Stimulated activated CD4-positive, alpha-beta T cell treated with anti-CD3 and anti-CD28 coated beads, Interleukin-15, amount 100 ng/mL, for 24 hours (primary cell): ENCODE measurements at regions not wholly inside any gene's neighbourhood (a gene's known extent, or its start where the extent isn't known, plus 50 kb on each side); places are given as distances from the start of the nearest gene placed in this dataset.
A peak's percentile ranks its signal among the peaks of the same experiment; 100 is the strongest.
"Not testable (repeated sequence)": the region's sequence is repeated elsewhere in the genome, so short reads cannot be mapped to it uniquely, and the experiment has no call there.

Source experiments
- DNase-seq: peaks from one replicate; pipeline ENCODE4 v3.0.0-alpha.2; 2020

- DNase-seq: no peak
Measured at GRCh38 chr13:99078017-99078771, 100.3 kb upstream of the DOCK9 start.

DNA sequence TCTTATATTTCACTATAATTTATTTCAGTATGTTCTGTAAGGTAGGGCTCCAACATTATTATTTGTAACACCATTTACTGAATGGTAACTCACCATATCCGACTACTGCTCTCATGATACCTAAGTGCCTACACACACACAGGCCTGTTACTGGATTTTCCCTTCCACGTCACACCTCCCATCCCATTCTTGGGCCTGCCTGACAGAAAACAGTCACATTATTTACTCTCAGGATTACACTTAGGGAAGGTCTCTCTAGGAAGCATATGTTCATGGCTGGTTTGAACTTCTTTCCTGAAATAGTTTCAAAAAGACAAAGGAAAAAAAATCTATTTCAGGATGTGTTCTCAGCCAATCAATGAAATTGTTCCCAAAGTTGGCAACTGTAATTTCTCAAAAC, 102.3 kb upstream of the DOCK9 start:
- no peak for DNase-seq

DNA sequence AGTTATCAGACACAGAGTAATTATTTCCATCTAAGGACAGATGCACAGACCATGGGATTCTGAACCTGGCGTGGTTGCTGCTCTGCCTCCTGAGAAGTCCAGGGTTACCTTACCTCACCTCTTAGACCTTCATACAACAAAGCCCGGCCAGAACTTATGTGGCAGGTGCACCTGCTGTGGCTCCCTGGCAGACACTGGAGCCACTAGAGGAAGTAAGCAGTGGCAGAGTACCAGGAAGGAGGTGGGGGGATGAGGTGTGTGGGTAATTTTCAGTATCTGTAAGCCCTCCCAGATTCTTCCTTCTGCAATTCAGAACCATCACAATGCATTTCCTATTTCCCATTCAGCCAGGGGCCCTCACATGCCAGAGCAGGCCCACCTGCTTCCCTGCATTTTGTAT, 106.1 kb upstream of the DOCK9 start:
- no peak for DNase-seq

DNA sequence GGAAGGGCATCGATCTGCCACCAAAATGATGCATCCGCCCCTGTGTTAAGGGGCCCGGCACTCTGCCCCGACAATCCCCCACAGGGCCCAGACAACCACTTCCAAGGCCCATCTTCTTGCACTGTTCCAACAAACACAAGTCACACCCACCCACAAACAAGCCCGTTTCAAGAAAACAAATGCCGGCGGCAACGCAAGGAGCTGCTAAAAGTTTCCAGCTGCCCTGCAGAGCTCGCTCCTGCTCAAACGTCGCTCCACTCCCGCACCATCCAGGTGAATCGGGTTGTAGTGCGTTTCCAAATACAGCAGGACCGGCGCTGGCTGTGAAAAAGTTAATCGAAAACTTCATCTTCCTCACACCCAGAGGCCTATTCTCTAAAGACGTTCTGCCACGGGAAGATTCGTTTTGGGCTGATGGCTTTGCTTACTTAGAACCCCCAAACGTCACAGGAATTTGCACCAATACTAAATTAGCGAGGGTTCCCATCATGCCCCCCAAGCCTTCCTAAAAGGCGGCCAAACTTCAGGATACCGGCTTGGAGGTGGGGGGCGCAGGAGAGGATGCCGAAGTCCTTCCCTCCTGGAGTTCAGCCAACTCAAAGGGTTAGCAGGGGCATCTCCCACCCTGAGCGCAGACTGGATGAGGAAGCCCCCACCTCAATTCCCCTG, 107.4 kb upstream of the DOCK9 start:
- peak; percentile 26 for DNase-seq

DNA sequence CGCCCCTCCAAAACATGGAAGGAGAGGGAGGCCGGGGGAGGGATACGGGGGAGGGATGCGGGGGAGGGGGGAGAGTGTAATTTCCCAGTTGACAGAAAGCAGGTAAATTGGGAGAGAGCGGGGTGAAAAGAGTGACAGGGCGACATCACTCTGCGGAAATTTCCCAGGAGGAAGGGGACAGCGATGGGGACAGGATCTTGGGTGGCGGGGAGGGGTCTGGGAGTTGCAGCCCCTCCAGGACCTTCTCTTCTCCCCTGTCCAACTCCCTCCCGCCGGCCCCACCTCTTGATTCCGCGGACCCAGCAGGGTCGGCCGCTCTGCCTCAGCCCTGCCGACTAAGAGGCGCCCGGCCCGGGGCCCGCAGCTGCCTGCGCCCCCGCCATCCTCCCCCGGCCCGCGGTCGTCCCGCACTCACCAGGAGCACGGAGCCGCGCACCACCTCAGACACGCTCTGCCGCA, 108.0 kb upstream of the DOCK9 start:
- DNase-seq: no peak

DNA sequence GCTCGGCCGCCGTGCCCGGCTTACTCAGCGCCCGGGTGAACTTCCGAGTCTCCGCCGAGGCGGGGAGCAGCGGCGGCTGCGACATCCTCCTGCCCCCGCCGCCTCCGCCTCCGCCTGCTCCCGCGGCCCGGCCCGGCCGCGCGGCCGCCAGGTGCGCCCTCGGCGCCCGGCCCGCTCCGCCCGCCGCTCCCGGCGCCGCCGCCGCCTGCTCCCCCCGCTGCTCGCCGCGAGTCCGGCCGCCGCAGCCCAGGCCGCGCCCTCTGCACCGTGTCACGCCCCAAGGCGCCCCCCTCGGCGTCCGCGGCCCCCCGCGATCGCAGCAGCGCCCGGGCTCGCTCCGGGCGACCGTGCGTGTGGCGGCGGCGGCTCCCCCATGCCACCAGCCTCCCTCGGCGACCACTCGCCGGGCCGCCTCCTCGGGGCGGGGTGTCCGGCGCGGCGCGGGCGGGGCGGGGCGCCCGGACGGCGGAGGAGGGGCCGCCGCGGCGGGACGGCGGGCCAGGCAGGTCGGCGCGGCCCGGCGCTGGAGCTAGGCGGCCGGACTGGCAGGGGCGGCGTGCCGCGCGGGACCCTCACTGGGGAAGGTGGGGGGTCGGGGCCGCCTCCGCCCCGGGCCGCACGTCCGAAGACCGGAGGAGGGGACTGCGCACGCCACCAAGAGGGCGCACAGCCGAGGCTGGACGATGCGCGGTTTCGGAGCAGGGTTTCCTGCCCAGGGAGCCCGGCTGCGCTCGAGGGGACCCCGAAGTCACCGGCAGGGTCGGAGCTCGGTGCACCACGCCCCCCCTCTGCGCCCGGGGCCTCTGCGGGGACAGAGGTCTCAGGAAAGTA, 108.6 kb upstream of the DOCK9 start:
- peak; percentile 76 for DNase-seq

GRCh38 chr13:99087098-99087953, 109.5 kb upstream of the DOCK9 start:
- DNase-seq: peak; percentile 96

- peak; percentile 41 for DNase-seq
Measured at GRCh38 chr13:99087954-99088491, 110.2 kb upstream of the DOCK9 start.

DNA sequence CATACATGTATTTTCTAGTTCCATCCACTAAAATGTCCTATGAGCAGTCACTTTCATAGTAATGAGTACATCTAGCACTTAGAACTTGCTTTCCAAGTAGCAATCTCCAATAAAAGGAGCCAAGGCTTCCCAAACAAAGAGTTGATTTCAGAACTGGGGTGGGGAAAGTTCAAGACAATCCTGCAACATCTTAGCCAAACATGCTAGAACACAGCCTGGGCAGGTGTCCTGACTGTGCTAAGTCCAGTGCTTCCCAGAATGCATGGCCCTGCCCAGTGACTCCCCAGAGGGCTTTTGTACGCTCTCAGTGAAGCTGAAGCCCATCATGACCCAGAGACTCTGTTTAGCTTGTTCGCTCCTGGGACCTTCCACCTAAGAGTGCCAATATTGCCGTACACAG, 106.7 kb upstream of the UBAC2 start:
- no peak for DNase-seq

DNA sequence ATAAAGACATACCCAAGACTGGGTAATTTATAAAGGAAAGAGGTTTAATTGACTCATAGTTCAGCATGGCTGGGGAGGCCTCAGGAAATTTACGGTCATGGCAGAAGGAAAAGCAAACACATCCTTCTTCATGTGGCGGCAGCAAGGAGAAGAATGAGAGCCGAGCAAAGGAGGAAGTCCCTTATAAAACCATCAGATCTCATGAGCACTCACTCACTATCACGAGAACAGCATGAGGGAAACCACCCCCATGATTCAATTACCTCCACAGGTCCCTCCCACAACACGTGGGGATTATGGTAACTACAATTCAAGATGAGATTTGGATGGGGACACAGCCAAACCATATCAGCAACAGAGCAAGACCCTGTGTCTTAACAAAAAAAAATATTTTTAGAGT, 98.8 kb upstream of the UBAC2 start:
- DNase-seq: not testable (repeated sequence)

DNA sequence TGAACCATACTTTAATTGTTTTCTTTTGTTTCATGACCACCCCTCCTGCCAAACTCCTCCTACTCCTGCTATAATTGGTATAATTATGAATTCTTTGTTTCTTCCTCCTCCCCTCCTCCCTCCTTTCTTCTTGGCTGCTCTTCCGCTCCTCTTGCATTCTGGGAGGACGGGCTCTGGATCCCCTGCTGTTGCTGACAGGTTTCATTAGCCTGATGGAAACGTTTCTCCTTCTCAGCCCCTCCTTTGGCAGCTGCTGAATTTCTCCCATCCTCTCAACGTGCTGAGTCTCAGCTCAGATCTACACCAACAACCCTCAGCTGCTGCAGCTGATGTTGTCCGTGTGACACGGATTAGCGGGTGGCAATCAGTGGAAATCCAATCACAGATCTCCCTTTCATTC, 97.1 kb upstream of the UBAC2 start:
- DNase-seq: no peak

DNA sequence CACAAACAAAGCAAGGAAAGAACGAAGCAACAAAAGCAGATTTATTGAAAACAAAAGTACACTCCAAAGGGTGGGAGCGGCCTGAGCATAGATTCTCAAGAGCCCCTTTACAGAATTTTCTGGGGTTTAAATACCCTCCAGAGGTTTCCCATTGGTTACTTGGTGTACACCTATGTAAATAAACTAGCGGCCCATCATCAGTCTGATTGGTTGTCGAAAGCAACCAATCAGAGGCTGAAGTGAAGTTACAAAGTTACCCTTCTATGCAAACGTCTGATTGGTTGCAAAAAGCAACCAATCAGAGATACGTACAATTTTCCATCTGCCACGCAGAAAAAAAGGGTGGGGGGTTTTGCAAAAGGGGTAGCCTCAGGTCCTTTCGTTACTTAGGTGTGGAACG, 96.3 kb upstream of the UBAC2 start:
- no peak for DNase-seq

GRCh38 chr13:99105160-99105559, 95.5 kb upstream of the UBAC2 start:
- no peak for DNase-seq

DNA sequence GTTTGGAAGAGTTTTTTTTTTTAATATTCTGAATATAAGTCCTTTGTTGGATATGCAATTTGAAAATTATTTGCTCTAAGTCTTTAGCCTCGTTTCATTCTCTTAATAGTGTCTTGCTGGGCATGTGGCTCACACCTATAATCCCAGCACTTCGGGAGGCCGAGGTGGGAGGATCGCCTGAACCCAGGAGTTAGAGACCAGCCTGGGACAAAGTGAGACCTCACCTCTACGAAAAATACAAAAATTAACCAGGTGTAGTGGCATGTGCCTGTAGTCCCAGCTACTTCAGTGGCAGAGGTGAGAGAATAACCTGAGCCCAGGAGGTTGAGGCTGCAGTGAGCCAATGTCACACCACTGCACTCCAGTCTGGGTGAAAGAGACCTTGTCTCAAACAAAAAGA, 87.3 kb upstream of the UBAC2 start:
- no peak for DNase-seq

GRCh38 chr13:99118179-99118578, 82.5 kb upstream of the UBAC2 start:
- DNase-seq: no peak

GRCh38 chr13:99119656-99120055, 81.0 kb upstream of the UBAC2 start:
- DNase-seq: peak; percentile 58

DNA sequence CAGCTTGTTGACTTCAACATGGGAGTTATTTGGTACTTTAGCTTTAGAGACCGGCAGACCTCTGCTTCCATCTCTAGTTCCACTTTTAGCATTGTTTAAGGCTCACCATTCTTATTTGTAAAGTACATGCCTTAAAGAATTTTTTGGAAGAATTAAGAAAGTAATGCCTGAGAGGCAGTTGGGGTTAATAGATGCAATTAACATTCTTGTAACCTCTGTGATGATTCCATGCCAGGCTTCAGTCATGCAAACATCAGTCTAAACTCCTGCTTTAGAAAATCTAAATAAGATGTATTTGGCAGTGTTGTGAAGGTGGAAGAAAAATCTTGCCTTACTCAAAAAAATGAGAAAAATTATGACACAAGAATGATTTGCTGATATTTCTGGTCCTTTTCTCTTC, 79.9 kb upstream of the UBAC2 start:
- no peak for DNase-seq

DNA sequence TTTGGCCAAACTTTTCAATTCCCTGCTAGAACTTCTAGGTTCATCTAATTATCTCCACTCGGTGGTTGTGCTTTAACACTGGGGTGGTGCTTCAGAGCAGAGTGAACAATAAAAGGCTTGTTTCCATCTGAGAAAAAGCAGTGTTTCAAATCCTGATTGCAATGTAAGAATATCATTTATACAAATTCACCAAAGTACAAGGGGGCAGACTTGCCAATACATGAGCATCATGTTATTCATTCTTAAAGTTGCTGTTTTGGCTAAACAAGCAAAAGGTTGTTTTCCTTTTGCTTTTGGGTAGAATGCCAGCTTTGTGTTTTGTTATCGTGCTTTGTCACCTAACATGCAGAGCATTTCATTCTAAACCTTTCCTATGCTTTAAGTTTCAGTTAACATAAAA, 78.5 kb upstream of the UBAC2 start:
- DNase-seq: no peak

DNA sequence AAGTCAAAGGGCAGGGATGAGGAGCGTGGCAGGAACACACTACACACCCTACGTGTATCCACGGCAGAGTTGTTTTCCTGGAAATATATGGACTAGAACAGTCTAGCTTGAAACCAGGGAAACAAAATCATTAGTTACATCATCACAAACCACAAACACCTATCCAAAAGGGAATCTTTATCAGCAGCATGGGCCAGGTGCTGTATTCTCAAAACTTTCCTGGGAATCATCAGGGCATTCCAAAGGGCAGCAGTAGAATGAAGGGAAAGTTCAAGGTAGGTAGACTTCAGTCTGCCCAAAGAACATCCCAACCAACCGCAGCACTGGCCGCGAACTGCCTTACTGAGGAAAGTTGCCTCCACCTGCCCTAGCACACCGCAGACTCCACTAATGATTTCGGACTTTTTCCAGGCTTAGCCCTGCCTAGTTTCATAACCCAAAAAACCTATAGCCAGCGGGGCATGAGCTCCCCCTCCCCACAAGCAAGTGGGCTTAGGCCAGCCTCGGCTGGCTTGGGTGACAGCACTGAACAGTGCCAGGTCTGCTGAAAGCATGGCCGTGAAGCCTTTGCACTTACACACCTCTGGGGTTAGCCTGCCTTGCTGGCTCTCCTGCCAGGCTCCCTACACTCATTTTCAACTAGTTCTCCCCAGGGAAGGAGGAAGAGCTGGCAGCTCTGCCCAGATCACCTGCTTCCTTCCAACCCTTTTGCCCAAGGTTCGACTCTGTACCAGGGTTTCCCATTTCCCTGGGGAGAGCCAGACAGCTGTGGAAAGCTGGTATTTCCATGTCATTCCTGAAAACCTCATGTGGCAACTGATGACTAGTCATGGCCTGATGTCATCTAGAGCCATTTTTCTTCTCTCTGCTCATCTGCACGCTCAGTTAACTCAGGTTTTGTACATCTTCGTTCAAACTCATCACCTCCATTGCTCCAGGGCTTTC, 77.3 kb upstream of the UBAC2 start:
- DNase-seq: no peak

DNA sequence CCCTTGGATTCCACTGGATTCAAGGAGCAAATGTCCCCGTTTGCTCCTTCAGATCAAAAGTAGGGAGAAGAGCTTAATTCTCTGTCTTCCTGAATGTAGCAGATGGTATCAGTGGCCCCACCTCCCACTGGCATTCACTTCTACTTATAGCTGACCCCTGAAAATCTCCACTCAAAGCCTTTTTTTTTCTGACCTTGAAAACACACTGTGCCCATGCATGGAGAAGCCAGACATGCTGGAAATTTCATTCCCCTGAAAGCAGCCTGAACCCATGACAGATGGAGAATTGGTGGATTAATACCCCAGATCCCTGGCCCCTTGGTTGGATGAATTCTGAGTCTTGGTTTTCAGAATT, 76.6 kb upstream of the UBAC2 start:
- DNase-seq: no peak

- DNase-seq: peak; percentile 17
Measured at GRCh38 chr13:99124794-99125316, 75.8 kb upstream of the UBAC2 start.
